H1 (cell line): ENCODE measurements at regions not wholly inside any gene's neighbourhood (a gene's known extent, or its start where the extent isn't known, plus 50 kb on each side); places are given as distances from the start of the nearest gene placed in this dataset.

Experiments used
- CTCF ChIA-PET: fragments of 300-600 bp; sonication (Branson Sonifier 250); formaldehyde crosslinking; loops from one replicate; lab custom pipeline; 2021; ENCODE audit not compliant: partially characterized antibody; lab: Charles Lee
- POLR2A ChIA-PET: fragments of 300-600 bp; sonication (Branson Sonifier 250); formaldehyde crosslinking; loops from one replicate; lab custom pipeline; 2021; ENCODE audit warnings: inconsistent platforms; ENCODE audit not compliant: partially characterized antibody; lab: Charles Lee
- DNase-seq, 2 experiments: peaks; one replicate each; pipeline versions ENCODE4 v3.0.0 to v3.0.0-alpha.2; 2010 to 2022; ENCODE audit warnings: low spot score in 2 of 2, low read depth in 1 of 2, mixed read lengths in 1 of 2
- FAIRE-seq: peaks from 2 replicates; lab custom pipeline; 2011; peaks lifted over from hg19 to GRCh38; lab: Jason Lieb, UNC
- H2AFZ ChIP-seq: 2 replicates; pipeline ENCODE4 v1.8.1; 2012; ENCODE audit warnings: low read length, inconsistent platforms
- H2AK5ac ChIP-seq: 2 replicates; pipeline ENCODE4 v1.6.1; 2013; ENCODE audit warnings: low read depth, low read length
- H2BK120ac ChIP-seq: replicated peaks from 2 replicates; pipeline ENCODE3; 2013; ENCODE audit warnings: low read depth, low read length, inconsistent platforms
- H2BK12ac ChIP-seq: 2 replicates; pipeline ENCODE4 v1.6.1; 2013; ENCODE audit warnings: low read depth, low read length
- H2BK15ac ChIP-seq: 2 replicates; pipeline ENCODE4 v1.6.1; 2013; ENCODE audit warnings: low read length
- H2BK20ac ChIP-seq: 2 replicates; pipeline ENCODE4 v1.6.1; 2013; ENCODE audit warnings: low read length
- H2BK5ac ChIP-seq: 2 replicates; pipeline ENCODE4 v1.6.1; 2013; ENCODE audit warnings: low read depth, low read length
- H3K14ac ChIP-seq: 2 replicates; pipeline ENCODE4 v1.6.1; 2013; ENCODE audit warnings: inconsistent platforms; ENCODE audit not compliant: insufficient read length
- H3K18ac ChIP-seq: 2 replicates; pipeline ENCODE4 v1.6.1; 2013; ENCODE audit warnings: low read length; ENCODE audit errors: extremely low read depth
- H3K23ac ChIP-seq: 2 replicates; pipeline ENCODE4 v1.6.1; 2013; ENCODE audit warnings: inconsistent platforms; ENCODE audit not compliant: insufficient read length
- H3K23me2 ChIP-seq: 2 replicates; pipeline ENCODE4 v1.6.1; 2013; ENCODE audit warnings: low read depth, low read length
- H3K27ac ChIP-seq: 2 replicates; pipeline ENCODE4 v1.6.1; 2011; ENCODE audit warnings: low read depth, low read length, inconsistent platforms
- H3K27me3 ChIP-seq, 4 experiments: replicated peaks in 1 of 4; 1 replicate in 1 of 4; 2 replicates in 3 of 4; pipeline versions ENCODE4 v1.6.1 to v1.8.1; 2011 to 2013; ENCODE audit warnings: low read length in 3 of 4, mild to moderate bottlenecking in 3 of 4, inconsistent platforms in 2 of 4, mixed read lengths in 2 of 4, moderate library complexity in 1 of 4; ENCODE audit not compliant: control insufficient read depth in 3 of 4, insufficient read depth in 3 of 4; ENCODE audit errors: extremely low read depth in 1 of 4
- H3K36me3 ChIP-seq, 4 experiments: 2 replicates each; pipeline versions ENCODE4 v1.6.1 to v1.8.1; 2011 to 2013; ENCODE audit warnings: mild to moderate bottlenecking in 4 of 4, low read length in 3 of 4, moderate library complexity in 2 of 4, control low read depth in 1 of 4, inconsistent platforms in 1 of 4; ENCODE audit not compliant: insufficient read depth in 4 of 4, control insufficient read depth in 2 of 4
- H3K4ac ChIP-seq: replicated peaks from 2 replicates; pipeline ENCODE3; 2013; ENCODE audit warnings: low read length, low read depth, mixed read lengths, inconsistent platforms; ENCODE audit not compliant: insufficient read length
- H3K4me1 ChIP-seq, 4 experiments: replicated peaks in 1 of 4; 1 replicate in 1 of 4; 2 replicates in 3 of 4; pipeline versions ENCODE4 v1.6.1 to v1.8.1; 2011 to 2013; ENCODE audit warnings: low read length in 3 of 4, inconsistent platforms in 2 of 4, mixed read lengths in 1 of 4; ENCODE audit not compliant: insufficient read depth in 4 of 4, control insufficient read depth in 3 of 4
- H3K4me2 ChIP-seq, 2 experiments: 2 replicates each; pipeline versions ENCODE4 v1.6.1 to v1.8.1; 2011 to 2013; ENCODE audit warnings: low read depth in 2 of 2, low read length in 2 of 2, control low read depth in 1 of 2, inconsistent platforms in 1 of 2, mild to moderate bottlenecking in 1 of 2; ENCODE audit not compliant: insufficient read depth in 1 of 2
- H3K4me3 ChIP-seq, 4 experiments: fragments of 200-600, 300-600 bp in 1 of 4; sonication (generic), shearing (Covaris generic), sonication (Bioruptor Twin) in 1 of 4; 2 replicates each; pipeline versions ENCODE4 v1.5.1 to v1.8.1; 2011 to 2016; ENCODE audit warnings: low read length in 4 of 4, low read depth in 3 of 4, control low read depth in 2 of 4, inconsistent platforms in 2 of 4, mild to moderate bottlenecking in 2 of 4, mixed read lengths in 1 of 4, moderate library complexity in 1 of 4; ENCODE audit not compliant: insufficient read depth in 2 of 4; ENCODE audit errors: extremely low read depth in 1 of 4
- H3K56ac ChIP-seq: replicated peaks from 2 replicates; pipeline ENCODE3; 2013; ENCODE audit warnings: low read depth, mild to moderate bottlenecking, mixed read lengths, low read length, inconsistent platforms; ENCODE audit not compliant: insufficient read length
- H3K79me1 ChIP-seq: 2 replicates; pipeline ENCODE4 v1.6.1; 2013; ENCODE audit warnings: low read depth, low read length, control low read depth
- H3K79me2 ChIP-seq, 2 experiments: 2 replicates each; pipeline versions ENCODE4 v1.6.1 to v1.8.1; 2012 to 2013; ENCODE audit warnings: low read length in 2 of 2, mild to moderate bottlenecking in 2 of 2, inconsistent platforms in 1 of 2; ENCODE audit not compliant: insufficient read depth in 2 of 2, control insufficient read depth in 1 of 2
- H3K9ac ChIP-seq, 4 experiments: replicated peaks in 1 of 4; 1 replicate in 1 of 4; 2 replicates in 3 of 4; pipeline versions ENCODE4 v1.6.1 to v1.8.1; 2011 to 2013; ENCODE audit warnings: low read depth in 3 of 4, low read length in 3 of 4, control low read depth in 2 of 4, mild to moderate bottlenecking in 2 of 4, moderate library complexity in 2 of 4, inconsistent platforms in 1 of 4; ENCODE audit errors: extremely low read depth in 1 of 4
- H3K9me3 ChIP-seq, 2 experiments: 2 replicates each; pipeline versions ENCODE4 v1.6.1 to v1.8.1; 2012 to 2013; ENCODE audit warnings: mild to moderate bottlenecking in 2 of 2, moderate library complexity in 2 of 2, control low read depth in 1 of 2, inconsistent platforms in 1 of 2, low read depth in 1 of 2, low read length in 1 of 2, mixed read lengths in 1 of 2; ENCODE audit not compliant: insufficient read depth in 2 of 2
- H4K20me1 ChIP-seq, 2 experiments: replicated peaks in 1 of 2; 2 replicates each; pipeline versions ENCODE3 to v1.8.1; 2011 to 2013; ENCODE audit warnings: inconsistent platforms in 2 of 2, low read length in 2 of 2, mild to moderate bottlenecking in 1 of 2; ENCODE audit not compliant: insufficient read depth in 2 of 2, control insufficient read depth in 1 of 2
- H4K5ac ChIP-seq: 2 replicates; pipeline ENCODE4 v1.6.1; 2013; ENCODE audit warnings: low read length, low read depth, mixed read lengths, inconsistent platforms; ENCODE audit not compliant: insufficient read length
- H4K8ac ChIP-seq: 2 replicates; pipeline ENCODE4 v1.8.0; 2013; ENCODE audit warnings: mild to moderate bottlenecking, moderate library complexity, low read length, inconsistent platforms; ENCODE audit not compliant: insufficient read depth; ENCODE audit errors: extremely low read depth
- H4K91ac ChIP-seq: replicated peaks from 2 replicates; pipeline ENCODE3; 2013; ENCODE audit warnings: low read length, mixed read lengths, inconsistent platforms; ENCODE audit not compliant: insufficient read length
- CBX8 ChIP-seq: fragments of 300-800, 300-1000 bp; sonication (generic); IDR thresholded peaks from 2 replicates; pipeline ENCODE4 v1.7.1; 2016; ENCODE audit warnings: low read depth, low read length, borderline replicate concordance
- CEBPB ChIP-seq: IDR thresholded peaks from 2 replicates; pipeline ENCODE4 v1.6.1; 2012; ENCODE audit warnings: low read depth, low read length
- EZH2 ChIP-seq: fragments of 200-600 bp; sonication (generic); IDR thresholded peaks from 2 replicates; pipeline ENCODE4 v1.7.1; 2012; ENCODE audit warnings: low read depth, mild to moderate bottlenecking, moderate library complexity, low read length, inconsistent platforms; ENCODE audit not compliant: severe bottlenecking
- JUN ChIP-seq: IDR thresholded peaks from 2 replicates; pipeline ENCODE4 v1.6.1; 2011; ENCODE audit warnings: low read depth, mild to moderate bottlenecking, improper control_type of control experiment, low read length
- NANOG ChIP-seq: IDR thresholded peaks from 2 replicates; pipeline ENCODE4 v1.6.1; 2011; ENCODE audit warnings: low read length, low read depth, mild to moderate bottlenecking, inconsistent platforms; ENCODE audit not compliant: insufficient read depth, poor library complexity, severe bottlenecking
- PHF8 ChIP-seq: fragments of 200-600 bp; sonication (generic); conservative IDR thresholded peaks from 2 replicates; pipeline ENCODE4 v1.7.1; 2012; ENCODE audit warnings: low read depth, mild to moderate bottlenecking, inconsistent platforms, low read length, moderate library complexity
- POLR2AphosphoS5 ChIP-seq: IDR thresholded peaks from 2 replicates; pipeline ENCODE4 v1.6.1; 2011; ENCODE audit warnings: low read depth, low read length
- RFX5 ChIP-seq: IDR thresholded peaks from 2 replicates; pipeline ENCODE4 v1.6.1; 2011; ENCODE audit warnings: low read depth, low read length, improper control_type of control experiment, borderline replicate concordance
- SP1 ChIP-seq: IDR thresholded peaks from 2 replicates; pipeline ENCODE4 v1.6.1; 2011; ENCODE audit warnings: low read depth, low read length
- TAF7 ChIP-seq: optimal IDR thresholded peaks from 2 replicates; pipeline ENCODE3; 2011; ENCODE audit warnings: low read depth, mild to moderate bottlenecking, inconsistent platforms, low read length, moderate library complexity, borderline replicate concordance
- TCF12 ChIP-seq: IDR thresholded peaks from 2 replicates; pipeline ENCODE4 v1.6.1; 2011; ENCODE audit warnings: low read depth, mild to moderate bottlenecking, low read length
- ZNF274 ChIP-seq: IDR thresholded peaks from 2 replicates; pipeline ENCODE4 v1.7.0; 2012; ENCODE audit warnings: low read length, borderline replicate concordance; ENCODE audit errors: extremely low read depth
- WGBS, 2 experiments: shearing (Covaris generic) in 1 of 2; methylation state at CpG; one replicate each; pipeline versions ENCODE4 v1.1.6 to v1.1.7; 2013 to 2015; ENCODE audit warnings: low lambda C conversion rate in 2 of 2, mixed read lengths in 2 of 2, inconsistent platforms in 1 of 2, low coverage in 1 of 2, missing lambda C conversion rate in 1 of 2; ENCODE audit not compliant: insufficient replicate concordance in 2 of 2, insufficient coverage in 1 of 2, insufficient read length in 1 of 2; ENCODE audit errors: extremely low coverage in 1 of 2, missing lambda C conversion rate in 1 of 2; 5-methylcytosine and 5-hydroxymethylcytosine counted together
- TF ChIP-seq, protein P1 (sequence below): IDR thresholded peaks from 2 replicates; pipeline ENCODE4 v1.6.1; 2011; ENCODE audit warnings: low read length, improper control_type of control experiment

DNA sequence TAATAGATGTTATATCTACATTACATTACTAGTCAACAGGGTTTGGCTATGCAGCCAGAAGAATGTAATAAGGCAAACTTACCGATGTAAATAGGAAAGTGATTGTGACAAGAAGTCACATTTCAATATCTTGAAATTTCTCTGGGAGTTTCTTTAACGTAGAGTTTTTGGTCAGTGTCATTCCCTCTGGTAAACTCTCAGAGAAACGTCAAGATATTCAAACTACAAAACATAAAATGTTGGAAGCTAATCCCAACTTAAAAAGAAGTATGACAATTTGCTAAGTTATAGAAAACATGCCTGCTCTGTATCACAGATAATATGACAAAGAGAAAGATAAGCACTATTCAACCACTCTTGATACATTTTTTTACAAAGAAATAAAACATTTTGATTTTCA, 111.2 kb upstream of the PRICKLE2 start:
- ChIA-PET POLR2A (no interaction called here), CTCF (no interaction called here)
- 88% methylated on average over 3 of the region's 3 CpGs; no CpG with 5 or more reads in 1 of the 2 experiments for WGBS, 2 experiments
- no peaks in the 10 kb centered on the region for H3K79me1 ChIP-seq
- H2BK15ac ChIP-seq: no peak overlapping the region
- H3K23me2 ChIP-seq: no peaks in the 10 kb centered on the region; the same call in 1 of the 2 replicates
- no peak for FAIRE-seq
- no peak overlapping the region for H4K5ac ChIP-seq
- H3K4me3 ChIP-seq: no peak overlapping the region
- H3K4me2 ChIP-seq: no peak overlapping the region
- no peak overlapping the region for H3K14ac ChIP-seq
- no peaks in the 10 kb centered on the region for H3K79me2 ChIP-seq
- H2AFZ ChIP-seq: no peak overlapping the region
- no peak overlapping the region for H3K27ac ChIP-seq
- H2AK5ac ChIP-seq: no peak overlapping the region
- H2BK5ac ChIP-seq: no peak overlapping the region
- H3K9ac ChIP-seq: no peak overlapping the region
- no peak overlapping the region for H2BK12ac ChIP-seq
- H3K56ac ChIP-seq: no peak overlapping the region
- no peak overlapping the region for H2BK120ac ChIP-seq
- H4K91ac ChIP-seq: no peak overlapping the region
- H3K27me3 ChIP-seq: no peaks in the 10 kb centered on the region
- no peak for DNase-seq
- H3K23ac ChIP-seq: no peak overlapping the region
- H3K36me3 ChIP-seq: no peaks in the 10 kb centered on the region
- H3K4me1 ChIP-seq: peaks cover 0 to 4% (median 1%) of the 10 kb centered on the region in 4 experiments; a peak in 2 of 7 replicates
- H3K9me3 ChIP-seq: no peaks in the 10 kb centered on the region
- H4K20me1 ChIP-seq: no peaks in the 10 kb centered on the region
- no peak overlapping the region for H3K18ac ChIP-seq
- H2BK20ac ChIP-seq: no peak overlapping the region
- no peak overlapping the region for H3K4ac ChIP-seq
- H4K8ac ChIP-seq: no peak overlapping the region
- TF ChIP-seq TCF12: no peak
- TF ChIP-seq CEBPB: no peak
- TF ChIP-seq PHF8: no peak
- TF ChIP-seq SP1: no peak
- no peak for TF ChIP-seq NANOG
- no peak for TF ChIP-seq POLR2AphosphoS5
- TF ChIP-seq TAF7: no peak
- no peak for TF ChIP-seq CBX8
- no peak for TF ChIP-seq ZNF274
- no peak for TF ChIP-seq RFX5
- no peak for TF ChIP-seq EZH2
- no peak for TF ChIP-seq JUN
- TF ChIP-seq, protein P1, sequence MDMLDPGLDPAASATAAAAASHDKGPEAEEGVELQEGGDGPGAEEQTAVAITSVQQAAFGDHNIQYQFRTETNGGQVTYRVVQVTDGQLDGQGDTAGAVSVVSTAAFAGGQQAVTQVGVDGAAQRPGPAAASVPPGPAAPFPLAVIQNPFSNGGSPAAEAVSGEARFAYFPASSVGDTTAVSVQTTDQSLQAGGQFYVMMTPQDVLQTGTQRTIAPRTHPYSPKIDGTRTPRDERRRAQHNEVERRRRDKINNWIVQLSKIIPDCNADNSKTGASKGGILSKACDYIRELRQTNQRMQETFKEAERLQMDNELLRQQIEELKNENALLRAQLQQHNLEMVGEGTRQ: no peak
